ENCODE measurements at regions not wholly inside any gene's neighbourhood (a gene's known extent, or its start where the extent isn't known, plus 50 kb on each side); places are given as distances from the start of the nearest gene placed in this dataset.

- no peak for DNase-seq (ENCODE audit: low spot score)
- TF ChIP-seq NR2F2 (IDR thresholded peaks at IDR 0.05), result no peak
- no peak for TF ChIP-seq JUND (IDR thresholded peaks at IDR 0.05)
- WGBS, result 66% methylated on average over 1 of the region's 1 CpG
Measured at GRCh38 chr12:91460469-91460868, 277.9 kb upstream of the DCN start.

GRCh38 chr12:91455321-91455720 is 272.7 kb upstream of the DCN start:
- no peaks in the 10 kb centered on the region for H3K9me3 ChIP-seq (ENCODE audit: control insufficient read depth in 4 of 4, low read length in 3 of 4)
- H3K36me3 ChIP-seq (ENCODE audit: control insufficient read depth in 4 of 4, insufficient read depth in 3 of 4, low read depth in 1 of 4, low read length in 3 of 4), result no peaks in the 10 kb centered on the region
- 70% methylated on average over 5 of the region's 5 CpGs for WGBS
- no peaks in the 10 kb centered on the region for H3K4me1 ChIP-seq (ENCODE audit: control insufficient read depth in 4 of 4, insufficient read depth in 4 of 4, low read length in 3 of 4)
- TF ChIP-seq RAD21 (IDR thresholded peaks at IDR 0.05), result no peak
- no peak for TF ChIP-seq HNF4A (conservative IDR thresholded peaks at IDR 0.05)
- TF ChIP-seq ATF3 (IDR thresholded peaks at IDR 0.05), result no peak
- no peak for TF ChIP-seq TAF1 (conservative IDR thresholded peaks at IDR 0.05)
- no peak for TF ChIP-seq ZBTB33 (IDR thresholded peaks at IDR 0.05)
- no peak for TF ChIP-seq FOXA1 (IDR thresholded peaks at IDR 0.05)
- no peak for TF ChIP-seq GABPA (IDR thresholded peaks at IDR 0.05 in 1 of 2, conservative IDR thresholded peaks at IDR 0.05 in 1 of 2)
- TF ChIP-seq NR2F2 (IDR thresholded peaks at IDR 0.05), result no peak
- no peak for TF ChIP-seq SP1 (IDR thresholded peaks at IDR 0.05)
- no peak for TF ChIP-seq CTCF (IDR thresholded peaks at IDR 0.05; ENCODE audit: low read depth, low read length, missing input control)
- TF ChIP-seq RXRA (IDR thresholded peaks at IDR 0.05), result no peak
- TF ChIP-seq EGR1 (IDR thresholded peaks at IDR 0.05; ENCODE audit: low read depth in 2 of 2), result no peak
- TF ChIP-seq FOXA2 (IDR thresholded peaks at IDR 0.05), result no peak
- no peak for TF ChIP-seq REST (IDR thresholded peaks at IDR 0.05)
- TF ChIP-seq YY1 (IDR thresholded peaks at IDR 0.05), result no peak
- TF ChIP-seq HNF4G (IDR thresholded peaks at IDR 0.05), result no peak
- DNase-seq (ENCODE audit: low spot score), result no peak
- H3K27me3 ChIP-seq (ENCODE audit: control insufficient read depth in 4 of 4, insufficient read depth in 4 of 4, low read length in 3 of 4), result no peaks in the 10 kb centered on the region
- H3K27ac ChIP-seq (ENCODE audit: low read depth in 1 of 2, low read length in 2 of 2), result no peak overlapping the region
- no peak overlapping the region for H3K4me3 ChIP-seq (ENCODE audit: low read depth in 1 of 3, low read length in 3 of 3)
- no peak overlapping the region for H3K9ac ChIP-seq (ENCODE audit: low read depth in 1 of 2, low read length in 2 of 2)

More at GRCh38 chr12:91460469-91460868, 277.9 kb upstream of the DCN start:
- Histone ChIP-seq H3K9ac (ENCODE audit: low read depth in 1 of 2, low read length in 2 of 2) (no peak overlapping the region), H3K27ac (ENCODE audit: low read depth in 1 of 2, low read length in 2 of 2) (no peak overlapping the region), H3K27me3 (ENCODE audit: control insufficient read depth in 4 of 4, insufficient read depth in 4 of 4, low read length in 3 of 4) (no peaks in the 10 kb centered on the region), H3K9me3 (ENCODE audit: control insufficient read depth in 4 of 4, low read length in 3 of 4) (no peaks in the 10 kb centered on the region), H3K36me3 (ENCODE audit: control insufficient read depth in 4 of 4, insufficient read depth in 3 of 4, low read depth in 1 of 4, low read length in 3 of 4) (no peaks in the 10 kb centered on the region), H3K4me3 (ENCODE audit: low read depth in 1 of 3, low read length in 3 of 3) (no peak overlapping the region), H3K4me1 (ENCODE audit: control insufficient read depth in 4 of 4, insufficient read depth in 4 of 4, low read length in 3 of 4) (no peaks in the 10 kb centered on the region)

Data from liver (tissue), 8 donors.